HS-5 (cell line): ENCODE measurements at regions not wholly inside any gene's neighbourhood (a gene's known extent, or its start where the extent isn't known, plus 50 kb on each side); places are given as distances from the start of the nearest gene placed in this dataset.

Experiments
- DNase-seq: peaks from one replicate; pipeline ENCODE4 v3.0.0-alpha.2; 2012; ENCODE audit warnings: low read depth

GRCh38 chr6:26312501-26313397 lies 52.2 kb upstream of the BTN3A2 start:
- DNase-seq: peak; percentile 89
